ENCODE measurements at regions not wholly inside any gene's neighbourhood (a gene's known extent, or its start where the extent isn't known, plus 50 kb on each side); places are given as distances from the start of the nearest gene placed in this dataset.
"Not testable (repeated sequence)": the region's sequence is repeated elsewhere in the genome, so short reads cannot be mapped to it uniquely, and the experiment has no call there.

DNA sequence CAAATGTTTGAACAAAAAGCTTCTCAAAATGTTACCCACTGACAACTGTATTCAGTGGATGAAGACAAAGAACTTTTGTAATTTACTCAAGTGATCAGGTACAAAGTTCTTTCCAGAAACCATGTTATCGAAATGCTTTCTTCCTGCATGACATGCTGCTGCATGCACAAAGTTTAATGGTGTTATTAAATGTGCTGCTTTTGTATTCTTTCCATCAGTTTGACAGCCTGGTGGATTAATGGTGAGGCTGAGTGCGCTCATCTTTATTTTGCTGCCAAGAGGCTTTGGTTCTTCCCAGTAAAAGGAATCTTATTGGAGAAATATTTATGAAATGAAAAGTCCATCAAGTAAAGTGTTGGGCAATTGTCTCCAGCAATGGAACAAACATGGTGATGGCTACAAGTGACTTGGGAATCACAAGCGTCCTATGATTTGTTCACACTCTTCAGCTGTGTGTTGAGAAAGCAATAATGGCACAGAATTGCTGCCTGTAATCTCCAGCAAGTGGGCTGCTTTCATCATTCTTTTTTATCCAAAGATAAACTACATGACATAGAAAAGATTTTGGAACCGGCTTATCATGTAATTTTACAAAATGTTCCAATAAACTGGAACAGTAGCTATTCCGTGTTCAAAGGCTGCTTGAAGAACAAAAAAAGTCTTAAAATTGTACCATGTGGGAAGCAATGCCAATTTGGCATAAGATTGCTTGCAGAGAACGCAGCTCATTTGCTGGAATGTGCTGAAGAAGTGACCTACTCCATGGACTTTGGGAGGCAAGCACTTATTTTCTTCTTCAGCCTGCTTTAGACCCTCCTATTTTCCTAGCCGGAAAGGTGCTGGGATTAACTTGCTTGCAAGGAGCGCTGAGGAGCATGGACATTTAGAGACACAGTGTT is 153.1 kb downstream of the HSD17B3 start:
- TF ChIP-seq ZNF274 (IDR thresholded peaks at IDR 0.05; ENCODE audit: low read depth, low read length), result no peak
- H3K4me3 ChIP-seq (ENCODE audit: low read length), result no peak overlapping the region

DNA sequence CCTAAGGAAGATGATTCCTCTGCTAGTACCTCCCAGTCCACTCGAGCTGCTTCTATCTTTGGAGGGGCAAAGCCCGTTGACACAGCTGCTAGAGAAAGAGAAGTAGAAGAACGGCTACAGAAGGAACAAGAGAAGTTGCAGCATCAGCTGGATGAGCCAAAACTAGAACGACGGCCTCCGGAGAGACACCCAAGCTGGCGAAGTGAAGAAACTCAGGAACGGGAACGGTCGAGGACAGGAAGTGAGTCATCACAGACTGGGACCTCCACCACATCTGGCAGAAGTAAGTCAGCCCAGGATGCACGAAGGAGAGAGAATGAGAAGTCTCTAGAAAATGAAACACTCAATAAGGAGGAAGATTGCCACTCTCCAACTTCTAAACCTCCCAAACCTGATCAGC is 154.9 kb downstream of the HSD17B3 start:
- not testable (repeated sequence) for H3K4me3 ChIP-seq (ENCODE audit: low read length)

DNA sequence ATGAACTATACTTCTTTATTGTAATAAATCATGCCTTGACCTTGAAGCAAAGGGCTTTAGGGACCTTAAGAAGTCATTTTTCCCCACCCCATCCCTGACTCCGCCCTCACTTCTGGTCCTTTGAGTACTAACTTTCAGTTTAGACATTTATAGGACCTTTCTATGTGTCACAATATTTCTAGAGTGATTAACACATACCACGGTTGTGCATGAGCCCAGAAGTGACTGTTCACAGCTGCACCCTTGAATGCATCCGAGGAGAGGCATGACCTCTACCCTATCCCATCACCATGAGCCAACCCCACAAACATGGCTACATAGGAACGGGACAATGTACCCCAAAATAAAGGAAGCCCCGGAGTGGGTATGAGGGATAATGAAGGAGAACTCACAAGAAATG is 160.3 kb downstream of the HSD17B3 start:
- no peak overlapping the region for H3K4me3 ChIP-seq (ENCODE audit: low read length)
- TF ChIP-seq ZNF274 (IDR thresholded peaks at IDR 0.05; ENCODE audit: low read depth, low read length), result no peak

DNA sequence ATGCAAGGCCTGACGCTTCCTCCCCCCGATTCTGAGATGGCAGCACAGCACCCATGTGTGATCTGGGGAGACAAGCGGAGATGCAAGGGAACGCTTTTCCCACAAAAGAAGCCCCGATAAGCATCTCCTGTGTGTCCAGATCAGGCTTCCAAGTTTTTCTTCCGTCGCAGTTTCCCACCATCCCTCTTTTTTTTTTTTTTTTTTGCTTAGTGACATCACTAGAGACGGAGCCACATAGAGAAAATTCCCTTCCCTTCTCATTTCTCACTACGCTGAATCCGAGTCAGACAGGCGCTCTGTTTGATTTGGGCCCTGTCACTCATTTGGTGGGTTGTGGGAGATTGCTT is 160.9 kb downstream of the HSD17B3 start:
- TF ChIP-seq ZNF274 (IDR thresholded peaks at IDR 0.05; ENCODE audit: low read depth, low read length), result no peak
- H3K4me3 ChIP-seq (ENCODE audit: low read length), result no peak overlapping the region

DNA sequence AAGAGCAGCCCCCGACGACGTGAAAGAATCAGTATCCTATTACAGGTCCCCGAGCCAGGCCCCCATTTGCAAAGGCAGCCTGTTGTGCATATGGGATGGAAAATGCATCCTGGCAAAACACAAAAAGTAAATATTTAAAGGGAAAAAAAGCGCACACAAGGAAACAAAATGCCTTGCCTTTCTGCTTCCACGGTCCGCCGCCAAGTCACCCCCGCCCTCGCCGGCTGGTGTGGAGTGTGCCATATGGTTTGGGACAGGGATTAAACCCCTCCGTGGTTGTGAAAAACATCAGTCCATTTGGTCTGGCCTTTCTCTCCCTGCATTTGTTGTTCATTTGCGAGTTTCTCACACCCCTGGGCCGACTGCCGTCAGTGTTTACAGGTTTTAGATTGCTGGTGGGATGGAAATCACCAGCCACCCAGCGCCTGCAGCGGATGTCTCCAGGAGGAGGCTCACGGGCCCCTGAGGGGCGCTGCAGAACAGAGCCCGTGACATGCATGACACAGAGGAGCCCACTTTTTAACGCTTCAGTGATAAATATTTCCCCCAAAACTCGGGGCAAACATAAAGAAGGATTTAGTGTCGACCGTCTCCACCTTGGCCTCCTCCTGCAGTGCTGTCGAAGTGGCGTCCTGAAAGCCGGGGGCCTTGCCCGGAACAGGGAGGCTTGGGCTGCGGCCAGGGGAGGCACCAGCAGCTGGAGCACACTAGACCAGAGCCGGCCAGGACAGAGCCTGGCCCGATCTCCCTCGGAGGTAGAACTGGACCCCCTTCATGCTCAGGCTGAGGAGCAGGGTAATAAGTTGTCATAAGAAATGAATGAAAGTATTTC is 161.5 kb downstream of the HSD17B3 start:
- H3K4me3 ChIP-seq (ENCODE audit: low read length), result no peak overlapping the region
- TF ChIP-seq ZNF274 (IDR thresholded peaks at IDR 0.05; ENCODE audit: low read depth, low read length), result no peak

DNA sequence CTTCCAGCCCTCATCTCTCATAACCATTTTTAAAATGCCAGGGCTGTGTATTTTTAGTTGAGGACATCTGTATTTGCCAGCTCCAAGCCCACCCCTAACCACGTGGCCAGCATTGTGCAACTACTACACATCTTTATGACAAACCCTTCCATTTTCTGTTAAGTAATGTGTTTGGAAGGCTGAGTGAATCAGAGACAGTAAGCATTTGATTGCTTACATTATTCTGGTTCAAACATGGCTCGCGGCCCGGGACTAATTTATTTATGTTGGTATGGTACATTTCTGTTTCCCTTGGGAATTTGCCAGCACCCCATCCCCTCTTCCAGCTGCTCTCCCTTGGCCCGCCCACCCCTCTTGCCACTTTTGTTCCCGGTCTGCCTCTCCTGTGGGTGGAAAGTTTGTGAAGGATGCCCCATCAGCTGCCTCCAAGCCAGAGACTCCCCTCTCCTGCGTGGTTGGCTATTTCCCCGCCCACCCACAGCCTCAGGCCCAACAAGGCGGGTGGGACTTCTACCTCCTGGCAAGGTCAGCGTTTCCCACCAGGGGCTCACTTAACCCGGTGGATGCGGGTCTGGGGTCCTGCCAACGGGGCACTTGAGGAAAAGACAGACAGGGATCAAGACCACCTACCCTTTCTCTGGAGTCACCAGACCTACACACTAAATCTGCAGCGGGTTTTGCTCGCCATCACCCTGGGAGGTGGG is 162.2 kb downstream of the HSD17B3 start:
- H3K4me3 ChIP-seq (ENCODE audit: low read length), result no peak overlapping the region
- TF ChIP-seq ZNF274 (IDR thresholded peaks at IDR 0.05; ENCODE audit: low read depth, low read length), result no peak

DNA sequence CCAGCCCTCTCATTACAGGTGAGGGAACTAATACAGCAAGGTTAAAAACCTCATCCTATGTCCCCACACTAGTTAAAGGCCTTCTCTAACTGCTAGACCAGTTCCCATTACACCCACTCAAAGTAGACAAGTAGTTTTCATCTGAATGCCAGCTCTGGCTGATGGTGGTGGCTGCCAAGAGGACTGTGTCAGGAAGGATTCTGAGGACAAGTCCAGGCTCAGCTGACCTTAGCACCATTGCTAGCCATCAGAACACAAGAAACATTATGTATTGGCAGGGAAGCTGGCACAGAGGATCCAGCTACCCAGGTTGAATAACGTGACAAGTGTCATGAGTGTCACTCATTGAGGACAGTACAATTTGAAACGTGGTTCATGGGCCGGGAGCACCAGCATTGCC is 163.4 kb downstream of the HSD17B3 start:
- TF ChIP-seq ZNF274 (IDR thresholded peaks at IDR 0.05; ENCODE audit: low read depth, low read length), result no peak

DNA sequence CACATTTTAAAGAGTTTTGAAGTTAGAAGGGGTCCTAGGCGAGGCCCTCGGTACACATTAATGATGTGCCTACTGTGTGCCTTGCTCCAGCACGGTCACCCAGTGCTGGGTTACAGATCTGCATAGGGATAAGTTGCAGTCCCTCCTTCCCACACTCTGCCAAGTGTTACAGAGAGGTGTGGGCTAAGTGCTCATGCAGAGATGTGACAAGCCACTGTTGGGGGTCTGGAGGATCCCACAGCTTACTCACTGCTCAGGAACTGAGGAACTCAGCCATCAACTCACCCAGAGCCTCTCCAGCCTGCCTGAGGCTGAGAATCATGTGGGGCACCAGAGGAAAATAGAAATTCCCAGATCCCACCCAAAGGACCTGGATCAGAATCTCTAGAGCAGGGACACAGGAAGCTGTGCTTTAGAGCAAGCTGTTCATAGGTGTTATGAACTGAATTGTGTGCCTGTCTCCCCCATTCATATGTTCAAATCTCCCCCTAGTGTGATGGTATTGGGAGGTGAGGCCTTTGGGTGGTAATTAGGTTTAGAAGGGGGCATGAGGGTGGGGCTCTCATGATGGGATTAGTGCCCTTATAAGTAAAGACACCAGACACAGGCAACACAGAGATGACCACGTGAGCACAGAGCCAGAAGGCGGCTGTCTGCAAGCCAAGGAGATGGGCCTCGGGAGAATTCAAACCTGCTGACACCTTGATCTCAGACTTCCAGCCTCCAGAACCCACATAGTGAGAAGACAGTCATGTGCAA is 164.1 kb downstream of the HSD17B3 start:
- peak overlapping the region; percentile 37; the same call in 1 of the 2 replicates for H3K4me3 ChIP-seq (ENCODE audit: low read length)
- TF ChIP-seq ZNF274 (IDR thresholded peaks at IDR 0.05; ENCODE audit: low read depth, low read length), result no peak

More for the DNA sequence above, 163.4 kb downstream of the HSD17B3 start:
- H3K4me3 ChIP-seq (ENCODE audit: low read length), result no peak overlapping the region

DNA sequence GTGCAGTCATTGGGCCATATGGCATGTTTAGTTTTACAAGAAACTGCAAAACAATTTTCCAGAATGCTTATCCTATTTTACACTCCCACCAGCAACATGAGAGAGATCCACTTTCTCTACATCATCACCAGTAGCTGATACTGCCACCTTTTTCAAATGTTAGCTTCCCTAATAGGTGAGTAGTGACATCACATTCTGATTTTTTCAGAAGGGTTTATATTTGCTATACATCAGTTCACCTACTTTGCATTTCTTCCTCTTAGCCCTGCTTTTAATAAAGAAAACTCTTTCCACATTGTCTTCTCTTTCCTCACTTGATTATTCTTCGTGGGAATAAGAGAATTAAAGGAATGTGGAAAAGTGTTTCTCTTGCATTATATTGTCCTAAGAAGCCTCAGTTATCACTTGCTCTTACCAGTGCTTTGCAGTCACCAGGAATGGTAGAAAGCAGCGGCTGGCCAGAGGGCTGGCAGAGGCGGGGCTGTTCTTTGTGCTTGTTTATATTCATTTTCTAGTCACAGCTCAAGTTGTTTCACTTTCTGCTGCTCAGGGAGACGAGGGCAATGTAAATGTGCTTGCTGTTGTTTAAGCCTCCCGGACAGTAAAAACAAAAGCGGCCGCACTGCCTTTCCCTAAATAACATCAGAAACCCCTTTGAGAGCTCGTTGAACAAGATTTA is 164.8 kb downstream of the HSD17B3 start:
- H3K4me3 ChIP-seq (ENCODE audit: low read length), result peak overlapping the region; percentile 37; the same call in 1 of the 2 replicates
- TF ChIP-seq ZNF274 (IDR thresholded peaks at IDR 0.05; ENCODE audit: low read depth, low read length), result no peak

DNA sequence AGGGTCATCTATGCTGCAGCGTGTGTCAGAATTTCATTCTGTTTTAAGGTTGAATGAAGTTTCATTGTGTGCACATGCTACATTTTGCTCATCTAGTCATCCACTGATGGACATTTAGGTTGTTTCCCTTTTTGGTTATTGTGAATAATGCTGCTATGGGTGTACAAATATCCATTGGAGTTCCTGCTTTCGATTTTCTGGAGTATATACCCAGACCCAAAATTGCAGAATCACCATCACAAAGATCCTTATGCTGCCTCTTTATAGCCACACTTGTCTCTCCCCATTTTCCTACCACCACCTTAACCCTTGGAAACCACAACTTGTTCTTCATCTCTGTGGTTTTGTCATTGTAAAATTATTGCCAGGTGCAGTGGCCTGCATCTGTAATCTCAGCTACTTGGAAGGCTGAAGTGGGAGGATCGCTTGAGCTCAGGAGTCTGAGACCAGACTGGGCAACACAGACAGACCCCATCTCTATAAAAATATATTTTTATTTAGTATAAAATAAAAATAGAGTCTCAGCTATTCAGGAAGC is 166.2 kb downstream of the HSD17B3 start:
- no peak for TF ChIP-seq ZNF274 (IDR thresholded peaks at IDR 0.05; ENCODE audit: low read depth, low read length)
- no peak overlapping the region for H3K4me3 ChIP-seq (ENCODE audit: low read length)

DNA sequence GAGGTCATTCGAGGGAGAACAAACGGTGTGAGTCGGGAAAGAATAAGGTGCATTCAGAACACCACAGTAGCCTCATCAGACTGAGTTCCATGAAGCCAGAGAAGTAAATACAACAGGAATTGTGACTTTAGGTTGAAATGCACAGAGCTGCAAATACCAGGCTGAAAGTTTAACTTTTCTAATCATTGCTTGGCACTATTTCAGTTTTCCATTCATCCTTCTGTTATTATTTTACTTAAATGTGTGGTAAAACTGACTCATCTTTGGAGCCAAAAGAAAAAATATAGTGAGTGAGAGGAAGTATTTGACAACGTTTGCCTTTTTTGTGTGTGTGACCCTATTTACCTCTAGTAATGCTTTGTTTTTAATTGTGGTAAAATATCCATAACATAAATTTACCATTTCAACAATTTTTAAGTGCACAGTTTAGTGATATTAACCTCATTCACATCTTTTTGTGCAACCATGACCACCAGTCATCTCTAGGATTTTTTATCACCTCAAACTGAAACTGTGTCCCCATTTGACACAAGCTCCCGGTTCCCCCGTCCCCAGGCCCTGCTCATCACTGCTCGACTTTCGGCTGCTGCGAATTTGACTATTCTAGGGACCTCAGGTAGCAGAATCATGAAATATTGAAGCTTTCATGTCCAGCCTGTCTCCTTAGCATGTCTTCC is 166.8 kb downstream of the HSD17B3 start:
- no peak for TF ChIP-seq ZNF274 (IDR thresholded peaks at IDR 0.05; ENCODE audit: low read depth, low read length)

DNA sequence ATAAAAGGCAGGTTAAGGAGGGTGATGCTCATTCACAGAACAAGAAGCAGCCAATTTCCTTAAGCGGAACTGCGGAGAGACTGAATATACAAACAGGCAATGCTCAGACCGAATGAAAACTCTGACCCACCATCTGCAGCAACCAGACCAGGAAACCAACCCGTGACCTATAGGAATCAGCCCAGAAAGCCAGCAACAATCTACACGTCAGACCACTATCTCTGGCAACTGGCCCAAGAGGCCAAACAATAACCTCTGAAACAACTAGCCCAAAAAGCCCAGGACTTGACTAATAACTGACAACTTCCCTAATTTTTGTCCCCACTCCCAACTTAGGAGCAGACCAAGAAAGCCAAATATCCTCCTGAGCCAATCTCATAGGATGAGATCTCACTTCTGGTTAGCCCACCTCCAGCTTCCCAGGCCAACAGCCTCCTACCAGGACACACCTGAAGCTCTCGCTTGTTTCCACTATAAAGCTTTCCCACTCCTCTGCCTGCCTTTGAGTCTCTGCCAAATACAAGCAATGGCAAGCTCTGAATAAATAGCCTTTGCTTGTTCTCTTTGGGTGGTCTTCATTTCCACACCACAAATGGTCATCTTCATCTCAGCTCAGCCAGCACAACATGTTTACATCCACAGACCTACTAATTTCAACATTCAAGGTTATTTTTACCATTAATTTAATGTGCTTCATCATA is 168.5 kb downstream of the HSD17B3 start:
- no peak overlapping the region for H3K4me3 ChIP-seq (ENCODE audit: low read length)
- no peak for TF ChIP-seq ZNF274 (IDR thresholded peaks at IDR 0.05; ENCODE audit: low read depth, low read length)

More for the DNA sequence above, 166.8 kb downstream of the HSD17B3 start:
- H3K4me3 ChIP-seq (ENCODE audit: low read length), result no peak overlapping the region

Data from GM08714 (cell line).